Endodermal cell (in vitro differentiated cells): ENCODE measurements at regions not wholly inside any gene's neighbourhood (a gene's known extent, or its start where the extent isn't known, plus 50 kb on each side); places are given as distances from the start of the nearest gene placed in this dataset.

Source experiments
- DNase-seq: peaks from one replicate; pipeline ENCODE4 v3.0.0-alpha.2; 2017
- H3K27ac ChIP-seq: 2 replicates; pipeline ENCODE4 v1.5.1; 2013; ENCODE audit warnings: mild to moderate bottlenecking, low read depth, low read length, moderate library complexity
- H3K27me3 ChIP-seq: 2 replicates; pipeline ENCODE4 v1.6.1; 2013; ENCODE audit warnings: mild to moderate bottlenecking, low read length, moderate library complexity; ENCODE audit not compliant: insufficient read depth, control insufficient read depth, poor library complexity, severe bottlenecking
- H3K36me3 ChIP-seq: 2 replicates; pipeline ENCODE4 v1.7.0; 2013; ENCODE audit warnings: mild to moderate bottlenecking, low read length, moderate library complexity; ENCODE audit not compliant: control insufficient read depth, insufficient read depth
- H3K4me1 ChIP-seq: one replicate; pipeline ENCODE4 v1.7.0; 2013; ENCODE audit warnings: low read length; ENCODE audit not compliant: control insufficient read depth, insufficient read depth
- H3K4me3 ChIP-seq: 2 replicates; pipeline ENCODE4 v1.5.1; 2013; ENCODE audit warnings: mild to moderate bottlenecking, low read length, moderate library complexity
- H3K9ac ChIP-seq: 2 replicates; pipeline ENCODE4 v1.6.1; 2013; ENCODE audit warnings: mild to moderate bottlenecking, low read length, moderate library complexity; ENCODE audit not compliant: poor library complexity, severe bottlenecking; ENCODE audit errors: extremely low read depth
- H3K9me3 ChIP-seq: 2 replicates; pipeline ENCODE4 v1.6.1; 2013; ENCODE audit warnings: mild to moderate bottlenecking, low read length, moderate library complexity; ENCODE audit not compliant: control insufficient read depth
- H3K27ac Mint-ChIP-seq: 2 replicates; pipeline ENCODE4 v1.8.0; 2020; ENCODE audit warnings: mixed read lengths
- H3K27me3 Mint-ChIP-seq: 2 replicates; pipeline ENCODE4 v1.8.0; 2021; ENCODE audit warnings: mild to moderate bottlenecking, mixed read lengths; ENCODE audit not compliant: insufficient read depth
- H3K36me3 Mint-ChIP-seq: 2 replicates; pipeline ENCODE4 v1.8.0; 2020; ENCODE audit warnings: low read depth, mixed read lengths
- H3K4me1 Mint-ChIP-seq: 2 replicates; pipeline ENCODE4 v1.8.0; 2020; ENCODE audit warnings: mixed read lengths
- H3K4me3 Mint-ChIP-seq: 2 replicates; pipeline ENCODE4 v1.8.0; 2020; ENCODE audit warnings: mild to moderate bottlenecking, moderate library complexity, mixed read lengths
- H3K9me3 Mint-ChIP-seq: 2 replicates; pipeline ENCODE4 v1.8.0; 2020; ENCODE audit warnings: mild to moderate bottlenecking, mixed read lengths
- WGBS, 2 experiments: methylation state at CpG; one replicate each; pipeline versions ENCODE4 v1.1.5 to v1.1.7; 2013; ENCODE audit warnings: missing lambda C conversion rate in 2 of 2, mixed read lengths in 1 of 2; ENCODE audit not compliant: insufficient coverage in 1 of 2, insufficient read length in 1 of 2; 5-methylcytosine and 5-hydroxymethylcytosine counted together
- TF ChIP-seq, protein P1 (sequence below): fragments of 200-600 bp; sonication (generic); conservative IDR thresholded peaks from 2 replicates; pipeline ENCODE4 v1.5.0; 2021; ENCODE audit warnings: antibody characterized with exemption, mild to moderate bottlenecking

DNA sequence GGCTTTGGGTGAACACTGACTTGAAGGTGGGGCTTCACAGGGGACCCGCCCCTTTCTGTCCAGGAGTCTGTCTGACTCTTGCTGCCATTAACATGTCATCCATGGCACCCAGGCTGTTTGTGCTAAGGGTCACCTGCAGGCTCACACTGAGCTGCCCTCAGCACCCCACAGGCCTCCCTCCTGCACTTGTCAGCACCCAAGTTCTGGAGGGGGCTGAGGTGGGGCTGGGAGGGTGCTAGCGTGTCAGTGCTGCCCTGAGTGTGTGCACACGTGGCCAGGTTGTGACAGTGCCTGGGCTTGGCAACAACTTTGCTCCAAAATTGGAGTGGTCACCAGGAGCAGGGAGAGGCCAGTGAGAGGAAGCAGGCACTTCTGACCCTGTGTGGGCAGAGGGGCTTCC is 963.2 kb downstream of the TRHDE start:
- 95 to 100% methylated on average over 1 to 3 of the region's 3 CpGs for WGBS, 2 experiments

DNA sequence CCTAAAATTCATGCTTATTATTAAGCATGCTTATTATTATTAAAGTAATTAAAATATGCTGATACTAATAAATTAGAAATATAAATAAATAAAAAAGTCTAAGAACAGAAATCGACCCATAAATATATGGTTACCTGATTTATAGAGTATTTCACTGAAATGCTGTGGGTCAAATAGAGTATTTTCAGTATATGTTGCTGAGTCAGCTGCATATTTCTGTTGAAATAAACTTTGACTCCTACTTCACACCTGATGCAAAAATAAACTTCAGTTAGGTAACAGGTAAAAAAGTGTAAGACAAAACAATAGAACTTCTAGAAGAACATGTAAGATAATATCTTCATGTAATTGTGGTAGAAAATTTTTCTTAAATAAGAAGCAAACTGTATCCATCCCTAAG is 967.9 kb downstream of the TRHDE start:
- no peak for DNase-seq
- H3K27me3 Mint-ChIP-seq: no peaks in the 10 kb centered on the region
- H3K9ac ChIP-seq: no peak overlapping the region
- H3K36me3 Mint-ChIP-seq: no peaks in the 10 kb centered on the region
- no peak overlapping the region for H3K4me3 Mint-ChIP-seq
- 100% methylated on average over 1 of the region's 1 CpG; no CpG with 5 or more reads in 1 of the 2 experiments for WGBS, 2 experiments
- no peak overlapping the region for H3K27ac ChIP-seq
- H3K27me3 ChIP-seq: no peaks in the 10 kb centered on the region
- H3K4me3 ChIP-seq: no peak overlapping the region
- H3K9me3 ChIP-seq: peaks cover 11% of the 10 kb centered on the region
- no peaks in the 10 kb centered on the region for H3K4me1 Mint-ChIP-seq
- no peaks in the 10 kb centered on the region for H3K36me3 ChIP-seq
- no peaks in the 10 kb centered on the region for H3K4me1 ChIP-seq
- no peak overlapping the region for H3K27ac Mint-ChIP-seq
- TF ChIP-seq, protein P1, sequence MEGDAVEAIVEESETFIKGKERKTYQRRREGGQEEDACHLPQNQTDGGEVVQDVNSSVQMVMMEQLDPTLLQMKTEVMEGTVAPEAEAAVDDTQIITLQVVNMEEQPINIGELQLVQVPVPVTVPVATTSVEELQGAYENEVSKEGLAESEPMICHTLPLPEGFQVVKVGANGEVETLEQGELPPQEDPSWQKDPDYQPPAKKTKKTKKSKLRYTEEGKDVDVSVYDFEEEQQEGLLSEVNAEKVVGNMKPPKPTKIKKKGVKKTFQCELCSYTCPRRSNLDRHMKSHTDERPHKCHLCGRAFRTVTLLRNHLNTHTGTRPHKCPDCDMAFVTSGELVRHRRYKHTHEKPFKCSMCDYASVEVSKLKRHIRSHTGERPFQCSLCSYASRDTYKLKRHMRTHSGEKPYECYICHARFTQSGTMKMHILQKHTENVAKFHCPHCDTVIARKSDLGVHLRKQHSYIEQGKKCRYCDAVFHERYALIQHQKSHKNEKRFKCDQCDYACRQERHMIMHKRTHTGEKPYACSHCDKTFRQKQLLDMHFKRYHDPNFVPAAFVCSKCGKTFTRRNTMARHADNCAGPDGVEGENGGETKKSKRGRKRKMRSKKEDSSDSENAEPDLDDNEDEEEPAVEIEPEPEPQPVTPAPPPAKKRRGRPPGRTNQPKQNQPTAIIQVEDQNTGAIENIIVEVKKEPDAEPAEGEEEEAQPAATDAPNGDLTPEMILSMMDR: no peak
- peaks cover 5% of the 10 kb centered on the region for H3K9me3 Mint-ChIP-seq

More for the DNA sequence above, 963.2 kb downstream of the TRHDE start:
- Mint-ChIP-seq H3K4me1 (no peaks in the 10 kb centered on the region), H3K27me3 (no peaks in the 10 kb centered on the region), H3K27ac (no peak overlapping the region), H3K9me3 (peaks cover 14% of the 10 kb centered on the region), H3K4me3 (no peak overlapping the region), H3K36me3 (no peaks in the 10 kb centered on the region)
- no peak overlapping the region for H3K27ac ChIP-seq
- no peak overlapping the region for H3K4me3 ChIP-seq
- no peaks in the 10 kb centered on the region for H3K27me3 ChIP-seq
- no peaks in the 10 kb centered on the region for H3K4me1 ChIP-seq
- peaks cover 22% of the 10 kb centered on the region for H3K9me3 ChIP-seq
- no peaks in the 10 kb centered on the region for H3K36me3 ChIP-seq
- TF ChIP-seq, protein P1: no peak
- no peak overlapping the region for H3K9ac ChIP-seq
- no peak for DNase-seq

DNA sequence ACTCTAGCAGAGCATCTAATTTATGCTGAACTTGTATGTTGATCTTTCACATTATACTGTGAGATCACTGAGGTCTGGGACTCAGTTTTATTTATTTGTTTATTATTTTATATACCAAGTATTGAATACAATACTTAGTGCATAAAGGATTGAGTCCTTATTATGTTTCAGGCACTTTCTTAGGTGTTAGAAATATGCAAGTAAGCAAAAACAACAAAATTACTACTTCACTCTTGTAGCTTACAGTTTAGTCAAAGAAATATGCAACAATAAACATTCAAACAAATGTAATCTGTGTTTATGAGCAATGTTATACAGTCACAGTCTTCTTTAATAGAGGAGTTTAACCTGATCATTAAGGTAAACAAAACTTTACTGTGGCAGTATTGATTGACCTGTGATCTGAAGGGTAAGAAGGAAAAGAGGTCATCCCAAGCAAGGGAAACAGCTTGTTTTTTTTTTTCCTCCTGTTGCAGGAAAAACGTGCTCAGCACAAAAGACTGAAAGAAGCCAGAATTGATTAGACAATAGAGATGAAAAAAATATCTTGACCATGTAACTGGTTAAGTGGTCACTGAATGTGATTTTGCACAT is 990.7 kb downstream of the TRHDE start:
- 100% methylated on average over 1 of the region's 1 CpG; no CpG with 5 or more reads in 1 of the 2 experiments for WGBS, 2 experiments
- peaks cover 7% of the 10 kb centered on the region for H3K4me1 ChIP-seq
- no peak overlapping the region for H3K27ac ChIP-seq
- H3K27me3 ChIP-seq: no peaks in the 10 kb centered on the region
- H3K27me3 Mint-ChIP-seq: no peaks in the 10 kb centered on the region
- peaks cover 4% of the 10 kb centered on the region for H3K9me3 ChIP-seq
- peaks cover 14% of the 10 kb centered on the region for H3K9me3 Mint-ChIP-seq
- peaks cover 10% of the 10 kb centered on the region for H3K4me1 Mint-ChIP-seq
- H3K4me3 Mint-ChIP-seq: no peak overlapping the region
- H3K36me3 Mint-ChIP-seq: no peaks in the 10 kb centered on the region
- no peak overlapping the region for H3K4me3 ChIP-seq
- H3K27ac Mint-ChIP-seq: no peak overlapping the region
- TF ChIP-seq, protein P1: no peak
- no peak overlapping the region for H3K9ac ChIP-seq
- no peaks in the 10 kb centered on the region for H3K36me3 ChIP-seq
- DNase-seq: no peak
